DOHH2 (cell line): ENCODE measurements at regions not wholly inside any gene's neighbourhood (a gene's known extent, or its start where the extent isn't known, plus 50 kb on each side); places are given as distances from the start of the nearest gene placed in this dataset.

ENCODE experiments used
- H3F3A ChIP-seq: fragments of 200-600 bp; sonication (generic), shearing (Covaris generic); 2 replicates; pipeline ENCODE4 v1.6.0; 2016; ENCODE audit warnings: antibody characterized with exemption, mild to moderate bottlenecking; ENCODE audit not compliant: control insufficient read depth, insufficient read depth
- H3K27ac ChIP-seq: fragments of 200-600 bp; sonication (generic); 2 replicates; pipeline ENCODE4 v1.5.1; 2014; ENCODE audit warnings: low read depth, mild to moderate bottlenecking, low read length, moderate library complexity
- H3K27me3 ChIP-seq: fragments of 200-600 bp; sonication (generic); 2 replicates; pipeline ENCODE4 v1.6.1; 2014; ENCODE audit warnings: mild to moderate bottlenecking, low read length, mixed read lengths; ENCODE audit not compliant: control insufficient read depth
- H3K36me3 ChIP-seq: fragments of 200-600 bp; sonication (generic); 2 replicates; pipeline ENCODE4 v1.6.1; 2014; ENCODE audit warnings: mild to moderate bottlenecking, low read length, moderate library complexity, mixed read lengths; ENCODE audit not compliant: control insufficient read depth
- H3K4me1 ChIP-seq: fragments of 200-600 bp; sonication (generic); 2 replicates; pipeline ENCODE4 v1.6.1; 2014; ENCODE audit warnings: mild to moderate bottlenecking, low read length, mixed read lengths; ENCODE audit not compliant: control insufficient read depth
- H3K4me2 ChIP-seq: fragments of 200-600 bp; sonication (generic); 2 replicates; pipeline ENCODE4 v1.6.0; 2014; ENCODE audit warnings: mild to moderate bottlenecking, low read length, moderate library complexity
- H3K4me3 ChIP-seq: fragments of 200-600 bp; sonication (generic); 2 replicates; pipeline ENCODE4 v1.5.1; 2014; ENCODE audit warnings: mild to moderate bottlenecking, low read length, mixed read lengths
- H3K79me2 ChIP-seq: fragments of 200-600 bp; sonication (generic); 2 replicates; pipeline ENCODE4 v1.6.1; 2014; ENCODE audit warnings: mild to moderate bottlenecking, low read length, mixed read lengths; ENCODE audit not compliant: control insufficient read depth
- H3K9me2 ChIP-seq: fragments of 200-600 bp; sonication (generic); replicated peaks from 2 replicates; pipeline ENCODE4 v1.6.1; 2014; ENCODE audit warnings: mild to moderate bottlenecking, low read length, mixed read lengths; ENCODE audit not compliant: control insufficient read depth
- H3K9me3 ChIP-seq: fragments of 200-600 bp; sonication (generic); 2 replicates; pipeline ENCODE4 v1.6.1; 2014; ENCODE audit warnings: antibody characterized with exemption, low read length, mixed read lengths; ENCODE audit not compliant: control insufficient read depth, insufficient read depth
- H4K20me1 ChIP-seq: fragments of 200-600 bp; sonication (generic); 2 replicates; pipeline ENCODE4 v1.6.0; 2014; ENCODE audit warnings: low read depth, mild to moderate bottlenecking, antibody characterized with exemption, low read length, moderate library complexity; ENCODE audit not compliant: control insufficient read depth, insufficient read depth
- EZH2phosphoT487 ChIP-seq: fragments of 200-600 bp; sonication (generic); IDR thresholded peaks from 2 replicates; pipeline ENCODE4 v1.6.1; 2017; ENCODE audit warnings: borderline replicate concordance, mild to moderate bottlenecking, antibody characterized with exemption, low read length, moderate library complexity, mixed read lengths
- TF ChIP-seq, protein P1 (sequence below): fragments of 200-600 bp; sonication (generic); IDR thresholded peaks from one replicate; pipeline ENCODE4 v1.5.1; 2014; ENCODE audit warnings: antibody characterized with exemption, mild to moderate bottlenecking, low read depth, low read length; ENCODE audit not compliant: poor library complexity, severe bottlenecking

DNA sequence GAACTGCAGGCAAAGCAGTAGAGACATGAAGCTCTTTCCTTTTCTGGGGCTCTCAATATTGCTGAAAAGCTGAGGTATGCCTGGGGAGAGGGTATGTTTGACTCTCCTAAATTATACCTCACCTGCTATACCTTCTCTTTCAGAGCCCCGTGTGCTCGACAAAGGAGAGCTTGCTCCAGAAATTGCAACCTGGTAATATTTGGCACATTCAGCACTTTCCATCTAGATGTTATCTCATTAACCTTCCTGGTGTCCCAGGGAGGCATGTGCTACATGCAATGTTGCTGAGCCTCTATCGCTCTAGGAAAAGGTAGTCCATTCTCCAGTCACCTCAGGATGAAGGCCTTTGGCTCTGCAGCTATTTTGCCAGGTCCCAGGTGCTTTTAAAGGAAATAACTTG, 78.5 kb upstream of the ZSWIM6 start:
- H3K9me2 ChIP-seq: no peaks in the 10 kb centered on the region
- no peaks in the 10 kb centered on the region for H3F3A ChIP-seq
- H3K27ac ChIP-seq: no peak overlapping the region
- no peaks in the 10 kb centered on the region for H3K27me3 ChIP-seq
- no peaks in the 10 kb centered on the region for H4K20me1 ChIP-seq
- TF ChIP-seq, protein P1, sequence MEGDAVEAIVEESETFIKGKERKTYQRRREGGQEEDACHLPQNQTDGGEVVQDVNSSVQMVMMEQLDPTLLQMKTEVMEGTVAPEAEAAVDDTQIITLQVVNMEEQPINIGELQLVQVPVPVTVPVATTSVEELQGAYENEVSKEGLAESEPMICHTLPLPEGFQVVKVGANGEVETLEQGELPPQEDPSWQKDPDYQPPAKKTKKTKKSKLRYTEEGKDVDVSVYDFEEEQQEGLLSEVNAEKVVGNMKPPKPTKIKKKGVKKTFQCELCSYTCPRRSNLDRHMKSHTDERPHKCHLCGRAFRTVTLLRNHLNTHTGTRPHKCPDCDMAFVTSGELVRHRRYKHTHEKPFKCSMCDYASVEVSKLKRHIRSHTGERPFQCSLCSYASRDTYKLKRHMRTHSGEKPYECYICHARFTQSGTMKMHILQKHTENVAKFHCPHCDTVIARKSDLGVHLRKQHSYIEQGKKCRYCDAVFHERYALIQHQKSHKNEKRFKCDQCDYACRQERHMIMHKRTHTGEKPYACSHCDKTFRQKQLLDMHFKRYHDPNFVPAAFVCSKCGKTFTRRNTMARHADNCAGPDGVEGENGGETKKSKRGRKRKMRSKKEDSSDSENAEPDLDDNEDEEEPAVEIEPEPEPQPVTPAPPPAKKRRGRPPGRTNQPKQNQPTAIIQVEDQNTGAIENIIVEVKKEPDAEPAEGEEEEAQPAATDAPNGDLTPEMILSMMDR: no peak
- TF ChIP-seq EZH2phosphoT487: no peak
- no peak overlapping the region for H3K4me2 ChIP-seq
- H3K9me3 ChIP-seq: no peaks in the 10 kb centered on the region
- H3K79me2 ChIP-seq: no peaks in the 10 kb centered on the region
- H3K4me3 ChIP-seq: no peak overlapping the region
- H3K36me3 ChIP-seq: no peaks in the 10 kb centered on the region
- no peaks in the 10 kb centered on the region for H3K4me1 ChIP-seq

DNA sequence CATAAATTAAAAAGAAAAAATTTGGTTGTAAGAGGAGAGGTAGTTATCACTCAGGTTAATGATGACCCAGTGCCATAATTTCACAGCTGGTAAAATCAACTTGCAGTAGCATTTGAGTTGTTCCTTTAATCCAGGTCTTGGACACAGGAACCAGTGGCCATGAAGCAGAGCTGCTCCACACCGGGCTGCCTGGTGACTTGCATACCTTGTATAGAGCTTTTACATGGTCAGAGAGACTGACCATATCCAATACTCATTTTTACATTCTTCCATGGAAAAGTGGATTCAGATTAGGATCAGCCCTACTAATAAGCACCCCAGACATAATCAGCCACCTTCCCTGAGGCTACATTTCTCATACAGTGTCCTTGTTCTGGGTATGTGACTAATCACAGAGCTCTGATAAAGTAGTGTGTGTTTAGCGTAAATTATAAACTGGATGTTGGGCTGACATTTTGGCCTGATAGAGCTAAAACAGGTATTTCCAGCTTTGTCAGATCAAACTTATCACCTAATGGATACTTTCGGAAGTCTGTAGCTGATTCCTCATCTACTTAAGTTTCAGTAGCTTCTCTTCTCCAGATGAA, 77.0 kb upstream of the ZSWIM6 start:
- no peaks in the 10 kb centered on the region for H4K20me1 ChIP-seq
- H3K36me3 ChIP-seq: no peaks in the 10 kb centered on the region
- no peaks in the 10 kb centered on the region for H3K9me3 ChIP-seq
- H3K79me2 ChIP-seq: no peaks in the 10 kb centered on the region
- no peaks in the 10 kb centered on the region for H3K27me3 ChIP-seq
- H3K4me1 ChIP-seq: no peaks in the 10 kb centered on the region
- H3K4me3 ChIP-seq: no peak overlapping the region
- TF ChIP-seq, protein P1: no peak
- H3K9me2 ChIP-seq: no peaks in the 10 kb centered on the region
- no peak overlapping the region for H3K4me2 ChIP-seq
- no peak overlapping the region for H3K27ac ChIP-seq
- H3F3A ChIP-seq: no peaks in the 10 kb centered on the region

DNA sequence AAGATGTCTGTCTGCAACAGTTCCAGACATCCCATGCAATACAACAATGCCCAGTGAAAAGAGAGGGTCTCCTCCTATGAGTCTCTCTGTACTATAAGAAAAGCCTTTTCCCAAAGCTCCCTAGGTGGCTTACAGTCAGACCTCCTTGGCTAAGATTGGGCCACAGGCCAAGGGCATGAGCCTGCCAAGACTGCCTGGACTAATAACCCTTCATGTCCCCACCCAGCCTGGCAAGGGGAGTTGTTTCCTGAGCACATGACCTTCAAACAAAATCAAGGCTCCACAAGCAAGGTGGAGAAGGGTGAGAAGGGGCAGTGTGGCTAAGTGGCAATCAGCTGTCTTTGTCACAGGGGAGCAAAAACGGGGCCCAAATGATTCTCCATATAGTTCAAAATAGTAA, 75.6 kb upstream of the ZSWIM6 start:
- Histone ChIP-seq H3K27ac (no peak overlapping the region), H3K9me3 (no peaks in the 10 kb centered on the region), H3K9me2 (no peaks in the 10 kb centered on the region), H4K20me1 (no peaks in the 10 kb centered on the region), H3K36me3 (no peaks in the 10 kb centered on the region), H3K4me1 (no peaks in the 10 kb centered on the region), H3K27me3 (no peaks in the 10 kb centered on the region; the same call in 1 of the 2 replicates), H3K4me2 (no peak overlapping the region), H3K4me3 (no peak overlapping the region), H3F3A (no peaks in the 10 kb centered on the region), H3K79me2 (no peaks in the 10 kb centered on the region)
- TF ChIP-seq EZH2phosphoT487: no peak
- TF ChIP-seq, protein P1: no peak
